Stimulated activated CD8-positive, alpha-beta memory T cell treated with anti-CD3 and anti-CD28 coated beads, Interleukin-2, amount 100 ng/mL, for 48 hours (primary cell): ENCODE measurements at regions not wholly inside any gene's neighbourhood (a gene's known extent, or its start where the extent isn't known, plus 50 kb on each side); places are given as distances from the start of the nearest gene placed in this dataset.

Experiments
- DNase-seq, 2 donors: peaks; one replicate each; pipeline ENCODE4 v3.0.0-alpha.2; 2020; ENCODE audit warnings: low read depth in 2 of 2

DNA sequence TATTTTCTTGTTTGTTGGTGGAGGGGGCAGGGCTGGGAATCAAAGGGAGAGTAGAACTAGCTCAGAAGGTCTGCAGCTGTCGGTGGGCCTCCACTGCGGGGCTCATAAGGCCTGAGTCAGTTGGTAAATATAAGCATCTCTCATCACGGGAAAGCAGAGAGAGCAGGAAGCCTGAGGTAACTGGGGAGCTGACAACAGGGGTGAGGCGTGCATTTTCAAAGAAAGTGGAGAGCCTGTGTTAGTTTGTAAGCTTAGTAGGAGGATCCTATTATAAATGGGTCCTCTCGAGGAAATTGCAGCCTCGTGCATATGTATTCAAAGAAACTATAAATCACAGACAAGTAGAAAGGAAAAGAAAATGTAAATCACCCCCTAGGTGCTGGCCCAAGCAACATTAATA lies 221.0 kb upstream of the CDH13 start:
- no peak for DNase-seq

DNA sequence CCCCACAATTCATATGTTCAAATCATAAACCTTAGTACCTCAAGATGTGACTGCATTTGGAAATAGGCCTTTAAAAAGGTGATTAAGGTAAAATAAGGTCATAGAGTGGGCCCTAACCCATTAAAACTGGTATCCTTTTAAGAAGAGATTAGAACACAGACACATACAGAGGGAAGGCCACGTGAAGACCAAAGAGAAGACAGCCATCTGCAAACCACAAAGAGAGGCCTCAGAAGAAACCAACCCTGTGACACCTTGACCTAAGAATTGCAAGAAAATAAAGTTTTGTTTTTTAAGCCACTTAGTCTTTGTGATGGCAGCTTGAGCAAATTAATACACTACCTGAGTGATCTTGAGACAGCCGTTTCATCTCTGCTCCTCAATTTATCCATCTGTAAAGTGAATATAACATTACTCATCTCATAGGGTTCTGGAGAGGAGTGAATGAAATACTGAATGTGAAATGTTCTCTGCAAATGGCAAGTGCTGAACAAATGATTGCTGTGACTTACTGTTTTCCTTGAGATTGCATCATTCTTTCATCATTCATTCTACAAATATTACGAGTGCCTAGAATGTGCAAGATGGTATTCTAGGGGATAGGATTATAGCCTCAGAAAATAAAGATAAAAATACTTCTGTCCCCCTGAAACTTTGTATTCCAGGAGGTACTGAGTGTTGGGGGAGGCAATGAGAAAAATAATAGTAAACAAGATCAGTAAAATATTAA lies 222.0 kb upstream of the CDH13 start:
- DNase-seq, result no peak

DNA sequence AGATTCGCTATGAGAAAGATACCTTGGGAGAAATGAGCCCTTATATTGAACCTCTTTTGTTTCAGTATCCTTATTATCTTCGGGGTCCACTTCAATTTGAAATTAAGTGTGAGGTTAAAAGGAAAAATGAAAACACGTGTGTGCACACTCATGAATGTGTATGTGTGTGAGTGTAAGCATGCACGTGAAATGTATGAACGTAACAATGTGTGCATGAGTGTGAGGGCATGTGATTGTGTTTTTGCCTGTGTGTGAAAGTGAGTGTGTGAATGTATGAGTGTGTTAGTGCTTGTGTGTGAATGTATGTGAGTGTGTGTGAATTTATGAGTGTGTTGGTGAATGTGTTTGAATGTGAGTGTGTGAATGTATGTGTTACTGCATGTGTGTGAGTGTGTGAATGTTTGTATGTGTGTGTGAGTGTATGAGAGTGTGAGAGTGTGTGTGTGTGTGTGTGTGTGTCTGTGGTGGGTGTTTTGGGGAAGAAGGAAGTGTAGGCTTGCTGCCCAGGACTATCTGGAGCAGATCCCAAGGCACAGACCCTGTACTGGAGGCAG lies 224.0 kb upstream of the CDH13 start:
- DNase-seq, result no peak

DNA sequence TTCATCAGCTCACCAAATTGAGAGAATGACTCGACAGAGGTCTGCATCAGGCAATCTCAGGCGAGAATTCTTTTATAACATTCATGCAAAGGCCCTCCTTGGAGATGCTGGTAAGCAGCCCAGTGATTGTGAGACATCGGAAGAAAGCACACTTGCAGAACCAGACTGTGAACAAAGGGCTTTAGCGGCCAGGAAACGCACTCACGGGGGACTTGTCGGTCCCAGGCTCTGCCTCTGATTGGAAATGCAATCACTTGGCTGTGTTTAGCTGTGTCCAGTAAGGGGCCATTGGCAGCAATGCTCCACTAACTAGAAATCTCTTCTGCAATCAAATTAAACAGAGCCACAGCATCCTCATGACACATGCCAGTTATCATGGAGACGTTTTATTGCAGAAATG lies 226.7 kb upstream of the CDH13 start:
- no peak for DNase-seq

DNA sequence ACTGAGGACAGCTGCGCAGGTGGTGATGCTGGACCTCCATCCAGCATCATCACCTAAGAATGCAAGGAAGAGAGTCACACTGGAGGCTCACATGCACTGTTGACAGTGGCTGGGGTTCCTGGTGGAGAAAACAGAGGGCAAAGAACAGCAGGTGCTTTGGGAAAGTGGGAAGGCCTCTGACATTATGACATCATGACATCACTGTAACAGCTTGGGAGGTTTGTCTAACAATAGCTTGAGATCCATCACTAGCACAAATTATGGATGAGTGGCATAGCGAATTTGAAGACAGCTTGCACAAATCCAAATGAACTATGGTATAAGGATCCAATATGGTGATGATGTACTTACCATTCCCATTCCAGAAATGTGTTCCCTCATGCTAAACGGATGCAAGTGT lies 226.5 kb upstream of the MPHOSPH6 start:
- no peak for DNase-seq

DNA sequence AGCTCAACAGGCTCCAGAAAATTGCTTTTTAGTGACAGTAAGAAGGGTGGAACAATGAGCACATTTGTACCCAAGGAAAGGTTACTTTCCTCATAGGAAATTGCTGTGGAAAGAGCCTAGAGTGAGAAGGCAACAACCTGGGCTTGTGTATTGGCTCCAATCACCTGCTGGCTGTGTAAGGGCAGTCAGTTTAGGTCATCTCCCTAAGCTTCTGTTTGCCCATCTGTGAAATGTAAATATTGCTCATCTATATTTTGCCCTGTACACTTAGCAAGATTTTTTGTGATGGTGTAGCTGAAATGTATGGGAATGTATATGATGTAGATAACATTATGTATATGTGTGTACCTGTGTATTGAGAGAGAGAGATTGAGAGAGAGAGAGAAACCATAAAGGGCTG lies 225.2 kb upstream of the MPHOSPH6 start:
- DNase-seq, result no peak

DNA sequence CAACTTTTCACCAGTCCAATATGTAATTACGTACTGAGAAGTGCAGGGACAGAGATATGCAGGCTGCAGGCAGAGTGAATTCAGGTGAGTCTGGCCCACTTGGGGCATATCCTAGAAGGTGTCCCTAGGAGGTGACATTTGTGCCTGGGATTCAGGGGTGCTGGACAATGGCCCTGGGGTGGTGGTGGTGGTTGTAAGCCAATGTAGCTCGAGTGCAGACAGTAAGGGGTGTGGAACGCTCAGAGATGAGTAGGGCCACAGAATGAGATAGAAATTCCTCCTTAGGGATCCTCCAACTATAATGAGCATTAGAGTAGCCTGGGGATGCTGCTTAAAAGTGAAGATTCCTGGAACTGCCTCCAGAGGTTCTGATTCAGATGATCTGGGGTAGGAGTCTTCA lies 221.7 kb upstream of the MPHOSPH6 start:
- no peak for DNase-seq

DNA sequence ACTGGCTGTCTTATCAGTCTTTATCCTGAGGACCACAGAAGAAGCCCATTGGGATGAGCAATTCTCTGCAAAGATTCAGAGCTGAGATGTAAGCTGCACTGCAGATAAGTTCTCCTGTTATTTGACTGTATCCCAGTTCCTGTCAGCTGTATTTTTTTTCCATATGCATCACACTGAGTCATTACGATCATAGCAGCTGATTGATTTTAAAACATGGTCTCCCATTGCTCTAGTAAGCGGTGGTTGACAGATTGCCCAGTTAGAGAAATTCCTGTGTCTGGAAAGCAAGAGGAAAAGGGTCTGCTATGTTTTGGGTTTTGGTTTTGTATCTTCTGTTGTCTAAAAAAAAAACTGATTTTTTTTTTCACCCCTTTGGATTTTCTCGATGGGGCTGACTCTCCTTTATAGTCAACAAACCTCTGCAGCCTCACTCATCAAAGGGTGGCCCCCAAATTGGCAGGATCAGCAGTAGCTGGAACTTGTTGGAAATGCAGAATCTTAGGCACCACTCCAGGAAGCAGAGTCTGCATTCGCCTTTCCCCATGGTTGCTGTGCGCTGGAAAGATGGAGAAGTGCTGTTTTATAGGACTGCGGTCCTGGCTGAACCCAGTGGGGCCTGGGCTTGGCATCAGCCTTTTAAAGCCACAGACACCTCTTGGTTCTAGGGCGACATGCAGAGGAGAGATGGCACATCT lies 220.1 kb upstream of the MPHOSPH6 start:
- DNase-seq, result no peak

DNA sequence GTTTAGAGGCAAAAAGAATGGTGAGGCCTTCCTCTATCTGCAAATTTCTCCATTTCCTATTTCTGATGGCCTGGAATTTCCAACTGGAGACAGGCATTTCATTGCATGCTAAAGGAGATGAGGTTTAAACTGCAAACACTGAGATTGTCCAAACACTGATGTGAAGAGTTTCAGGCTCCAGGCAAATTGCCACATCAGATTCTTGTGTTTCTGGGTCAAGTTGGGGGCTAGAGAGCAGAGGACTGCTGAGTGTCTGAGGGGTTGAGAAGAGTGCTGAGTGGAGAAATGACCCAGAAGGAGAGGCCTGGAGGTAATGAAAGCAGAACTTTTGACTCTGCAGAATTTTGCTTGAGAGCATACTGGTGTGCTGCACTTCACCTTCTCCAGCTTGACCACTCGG lies 216.7 kb upstream of the MPHOSPH6 start:
- DNase-seq, result no peak

DNA sequence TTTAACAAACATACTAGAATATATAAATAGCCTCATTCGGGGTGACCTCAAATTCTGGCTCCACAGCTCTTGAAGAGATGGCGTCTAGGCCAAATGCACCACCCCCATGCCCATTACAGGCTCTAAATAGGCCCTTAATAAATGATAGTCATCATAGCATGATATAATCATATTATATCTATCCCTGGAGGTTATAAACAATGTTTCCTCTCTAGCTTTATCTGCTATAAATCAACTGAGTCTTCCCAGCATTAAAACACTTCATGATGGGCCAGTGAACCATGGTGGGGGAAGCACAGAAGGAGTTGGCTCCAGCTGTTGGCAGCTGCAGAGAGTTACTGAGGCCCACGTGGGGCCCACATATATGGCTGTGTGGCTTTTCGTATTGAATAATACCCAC lies 214.9 kb upstream of the MPHOSPH6 start:
- DNase-seq, result no peak

DNA sequence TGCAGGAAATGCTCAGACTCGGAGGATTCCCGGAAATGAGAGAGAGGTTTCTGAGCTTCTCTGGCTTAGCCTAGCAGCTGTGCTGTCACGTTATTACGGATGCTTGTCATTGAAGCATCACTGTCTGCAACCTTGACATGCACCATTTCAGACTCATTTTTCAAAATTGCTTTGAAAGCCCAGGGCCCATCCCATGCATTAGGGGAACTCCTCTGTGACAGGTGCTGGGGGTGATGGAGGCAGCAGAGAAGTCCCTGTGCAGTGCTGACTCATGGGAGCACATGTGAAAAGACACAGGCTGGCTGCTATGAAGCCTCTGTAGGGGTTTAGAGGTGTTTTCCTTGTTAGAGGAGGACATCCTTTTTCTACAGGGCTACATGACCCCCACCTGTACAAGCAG lies 214.0 kb upstream of the MPHOSPH6 start:
- DNase-seq, result no peak

DNA sequence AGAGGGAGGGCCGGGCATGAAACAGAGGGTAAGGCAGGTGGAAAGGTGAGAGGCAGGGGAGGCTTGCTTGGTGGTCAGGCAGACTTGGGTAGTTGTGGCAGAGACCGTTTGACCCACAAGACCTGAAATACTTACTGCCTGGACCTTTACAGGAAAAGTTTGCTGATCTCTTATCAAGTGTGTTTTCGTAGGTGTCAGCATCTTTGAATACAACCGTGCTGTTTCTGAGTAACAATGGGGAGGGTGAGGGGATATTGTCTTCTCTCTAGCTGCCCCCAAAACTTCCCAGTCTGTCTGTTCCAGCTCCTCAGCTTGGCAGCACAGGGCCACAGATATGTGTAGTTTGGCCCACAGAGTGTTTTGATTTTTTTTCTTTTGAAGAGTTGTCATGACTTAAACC lies 212.5 kb upstream of the MPHOSPH6 start:
- DNase-seq, result no peak

DNA sequence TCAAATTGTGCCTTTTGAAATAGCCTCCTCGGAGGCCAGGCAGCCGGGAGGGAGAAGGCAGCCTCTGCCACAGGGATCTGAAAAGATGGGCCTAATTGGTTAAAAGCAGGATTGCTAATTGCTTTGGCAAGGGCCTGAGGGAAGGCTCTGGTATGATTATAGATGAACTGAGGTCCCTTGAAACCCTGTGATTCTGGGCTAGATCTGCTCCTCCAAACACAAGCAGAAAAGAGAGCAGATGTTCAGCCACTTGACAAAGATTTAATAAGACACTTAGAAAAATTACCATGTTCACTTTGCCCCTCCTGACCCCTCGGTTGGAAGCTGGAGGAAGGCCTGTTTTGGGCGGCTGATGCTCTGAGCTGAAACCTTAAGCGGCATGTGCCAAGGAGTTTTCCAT lies 209.5 kb upstream of the MPHOSPH6 start:
- no peak for DNase-seq

DNA sequence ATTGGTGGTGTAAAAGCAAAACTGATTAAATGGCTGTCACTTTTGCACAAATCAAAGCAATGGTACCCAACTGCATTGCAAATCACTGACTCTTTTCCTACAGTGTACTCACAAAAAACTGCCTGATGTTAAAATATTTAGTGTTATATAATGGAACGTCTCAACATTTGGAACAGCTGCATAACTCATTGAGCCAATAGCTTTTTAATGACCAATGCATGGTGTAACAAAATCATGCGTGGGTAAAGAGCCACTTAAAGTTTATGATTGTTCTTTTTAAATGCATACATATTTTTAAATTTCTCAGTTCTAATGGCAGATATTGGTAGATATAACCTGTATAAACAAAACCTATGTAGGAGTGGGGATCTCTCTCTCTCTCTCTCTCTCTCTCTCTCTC lies 204.0 kb upstream of the MPHOSPH6 start:
- no peak for DNase-seq

DNA sequence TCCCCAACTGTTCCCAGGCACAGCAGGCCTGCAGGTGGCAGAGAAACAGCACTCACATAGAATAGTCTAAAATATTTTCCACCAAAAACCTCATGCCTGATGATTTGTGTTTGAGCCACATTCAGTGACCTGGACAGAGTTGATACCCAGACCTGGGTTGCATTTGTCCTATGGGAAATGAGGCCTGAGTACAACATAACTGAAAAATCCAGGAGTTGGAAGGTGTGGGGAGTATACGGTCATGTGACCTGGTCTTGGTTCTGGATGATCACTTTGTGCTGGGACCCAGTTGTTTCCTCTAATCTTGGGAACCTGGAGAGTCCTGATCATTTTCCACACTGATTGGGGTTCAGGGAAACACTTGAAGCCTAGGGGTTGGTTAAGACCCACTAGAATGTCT lies 200.3 kb upstream of the MPHOSPH6 start:
- no peak for DNase-seq

DNA sequence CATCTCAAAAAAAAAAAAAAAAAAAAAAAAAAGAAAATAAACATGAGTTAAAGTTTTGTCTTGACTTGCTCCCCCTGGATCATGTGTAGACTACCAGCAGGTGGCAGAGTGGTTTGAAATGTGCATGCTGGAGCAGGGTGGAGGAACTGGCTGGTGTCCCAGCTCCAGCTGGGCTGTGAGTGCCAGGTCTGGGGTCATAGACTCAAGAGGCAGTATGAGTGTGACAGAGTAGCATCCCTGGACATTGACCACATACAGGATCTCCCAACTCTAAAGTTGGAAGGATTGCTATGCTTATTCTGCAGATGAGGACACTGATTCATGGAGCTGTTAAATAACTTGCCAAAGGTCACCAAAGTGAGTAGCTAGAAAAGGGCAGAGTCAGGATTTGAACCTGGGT lies 198.0 kb upstream of the MPHOSPH6 start:
- DNase-seq, result no peak

DNA sequence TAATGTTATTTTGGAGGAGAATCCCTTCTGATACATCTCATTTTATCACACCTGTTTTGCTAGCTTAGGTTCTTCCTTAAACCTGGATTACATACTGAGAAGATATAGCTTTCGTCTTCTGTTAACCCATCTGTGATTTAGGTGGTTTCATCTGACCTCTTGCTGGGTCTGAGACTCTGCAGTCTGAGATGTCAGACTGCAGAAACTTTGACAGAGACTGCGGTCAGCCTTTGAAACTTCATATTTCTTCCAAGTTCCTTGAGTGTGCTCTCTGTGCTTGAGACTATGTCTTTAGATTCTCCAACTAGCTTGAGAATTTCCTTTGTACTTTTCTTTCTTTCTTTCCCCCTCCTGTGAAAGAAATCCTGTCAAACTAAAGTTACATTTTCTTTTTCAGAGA lies 196.4 kb upstream of the MPHOSPH6 start:
- DNase-seq, result no peak

DNA sequence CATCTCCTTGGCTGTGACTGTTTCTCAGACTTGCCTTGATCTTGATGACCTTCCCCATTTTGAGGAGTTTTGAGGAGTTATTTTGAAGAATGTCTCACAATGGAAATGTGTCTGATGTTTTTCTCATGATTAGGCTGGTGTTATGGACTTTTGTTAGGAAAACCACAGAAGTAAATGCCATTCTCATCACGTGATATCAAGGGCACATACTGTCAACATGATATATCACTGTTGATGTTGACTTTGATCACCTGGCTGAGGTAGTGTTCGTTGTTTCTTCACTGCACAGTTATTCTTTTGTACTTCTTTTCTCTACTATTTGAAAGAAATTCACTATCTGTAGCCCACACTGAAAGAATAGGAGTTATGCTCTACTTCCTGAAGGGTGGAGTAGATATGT lies 194.7 kb upstream of the MPHOSPH6 start:
- DNase-seq, result no peak

DNA sequence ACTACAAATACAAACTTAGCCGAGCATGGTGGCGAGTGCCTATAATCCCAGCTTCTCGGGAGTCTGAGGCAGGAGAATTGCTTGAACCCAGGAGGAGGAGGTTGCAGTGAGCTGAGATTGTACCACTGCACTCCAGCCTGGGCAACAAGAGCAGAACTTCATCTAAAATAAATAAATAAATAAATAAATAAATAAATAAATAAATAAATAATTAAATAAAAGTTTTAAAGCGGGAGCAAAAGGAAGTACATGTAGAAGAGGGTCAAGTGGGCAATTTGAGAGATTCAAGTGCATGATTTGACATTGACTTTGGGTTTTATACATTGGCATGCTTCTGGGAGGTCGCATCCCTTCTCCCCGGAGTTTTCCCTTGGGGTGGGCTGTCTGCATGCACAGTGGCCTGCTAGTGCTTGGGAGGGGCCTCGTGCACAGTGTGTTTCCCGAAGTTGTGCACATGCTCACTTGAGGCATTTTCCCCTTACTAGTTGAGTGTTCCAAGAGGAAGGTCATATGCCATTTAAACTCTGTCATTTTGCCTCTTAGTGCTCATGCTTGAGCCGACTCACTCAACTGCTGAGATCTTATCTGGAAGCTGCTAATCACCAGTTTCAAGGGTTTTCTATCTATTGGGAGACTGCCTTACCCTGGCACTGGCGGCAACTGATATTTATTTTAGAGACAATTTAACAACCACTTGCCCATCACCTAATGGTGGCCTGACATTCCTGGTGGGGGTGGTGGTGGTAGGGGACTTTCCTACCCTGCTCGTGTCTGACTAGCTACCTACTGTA lies 193.2 kb upstream of the MPHOSPH6 start:
- no peak for DNase-seq

DNA sequence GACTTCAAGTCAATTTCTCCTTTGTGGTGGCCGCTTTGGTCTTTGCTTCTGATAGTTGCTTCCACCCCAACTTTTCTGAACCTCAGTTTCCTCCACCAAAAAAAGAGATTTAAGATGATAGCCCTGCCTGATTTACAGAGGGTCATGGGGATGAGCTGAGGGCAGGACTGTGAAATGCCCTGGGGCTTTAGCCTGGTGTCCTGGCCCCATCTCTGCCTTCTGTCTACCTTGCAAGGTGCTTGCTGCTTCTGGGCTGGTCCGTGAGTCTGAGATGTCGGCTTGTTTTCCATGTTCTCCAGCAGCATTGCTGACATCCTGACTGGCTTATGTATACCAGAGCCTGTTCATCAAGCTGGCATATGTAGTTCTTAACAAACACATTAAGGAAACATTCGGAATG lies 191.9 kb upstream of the MPHOSPH6 start:
- no peak for DNase-seq

DNA sequence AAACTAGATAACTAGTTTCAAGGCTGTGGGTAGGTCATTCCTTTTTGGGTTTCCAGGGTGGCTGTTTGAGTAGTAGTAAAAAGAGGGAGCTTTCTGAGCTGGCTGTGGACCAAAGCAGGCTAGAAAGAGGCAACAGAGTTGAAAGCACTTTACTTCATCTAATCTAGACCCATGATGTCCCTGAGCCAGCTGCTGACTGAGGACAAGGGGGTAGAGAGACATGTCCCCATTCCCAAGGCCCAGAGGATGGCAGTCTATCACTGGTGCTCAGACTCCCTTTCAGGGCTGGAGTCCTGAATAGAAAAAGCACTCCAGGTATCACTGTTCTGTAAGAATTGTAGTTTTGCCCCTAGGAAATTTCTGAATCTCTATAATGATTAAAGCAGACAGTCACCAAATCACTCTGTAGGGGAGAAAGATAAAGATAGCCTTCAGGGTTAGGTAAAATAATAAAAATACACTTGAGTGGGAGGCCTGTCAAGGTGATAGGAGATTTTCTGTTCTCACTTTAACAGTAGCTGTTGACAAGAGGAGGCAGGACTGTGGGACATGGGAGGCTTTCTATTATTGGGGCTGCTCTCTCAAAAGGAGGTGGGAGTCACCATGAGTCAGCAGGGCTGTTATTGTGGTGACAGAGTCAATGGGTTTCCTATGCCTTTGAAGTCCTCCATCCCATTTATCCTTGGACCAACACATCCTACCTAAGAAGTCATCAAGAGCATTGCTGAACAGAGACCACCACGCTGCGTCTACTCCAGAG lies 190.2 kb upstream of the MPHOSPH6 start:
- DNase-seq, result no peak
